GM12878 (cell line): ENCODE measurements at regions not wholly inside any gene's neighbourhood (a gene's known extent, or its start where the extent isn't known, plus 50 kb on each side); places are given as distances from the start of the nearest gene placed in this dataset.

ENCODE experiments used
- ATAC-seq: fragments of 200-7000 bp; cut with Tn5 transposase; 3 replicates; pipeline ENCODE4 v1.9.1; 2020; ENCODE audit warnings: mild to moderate bottlenecking, moderate library complexity
- BruUV-seq: library from RNA; stranded (reverse); fragments of 400-500 nt; replicated peaks from 2 replicates; lab custom pipeline; 2021; lab: Mats Ljungman, UMichigan
- CTCF ChIA-PET: fragments of 300-600 bp; sonication (Branson Sonifier 250); formaldehyde crosslinking; extraction: SDS; loops from one replicate; lab custom pipeline; 2021; ENCODE audit warnings: inconsistent platforms; lab: Yijun Ruan, JAX
- POLR2A ChIA-PET: fragments of 350-600 bp; formaldehyde crosslinking; extraction: SDS; loops from one replicate; lab custom pipeline; 2021; ENCODE audit warnings: inconsistent platforms; lab: Charles Lee
- RAD21 ChIA-PET: fragments of 300-600 bp; sonication (Branson Sonifier 250); formaldehyde crosslinking; loops from one replicate; lab custom pipeline; 2023; ENCODE audit warnings: antibody characterized with exemption; ENCODE audit not compliant: unreplicated experiment; lab: Charles Lee
- SMC1A ChIA-PET: fragments of 300-600 bp; sonication (Branson Sonifier 250); formaldehyde crosslinking; loops from one replicate; lab custom pipeline; 2023; ENCODE audit not compliant: unreplicated experiment, uncharacterized antibody; lab: Charles Lee
- DNase-seq: peaks from one replicate; pipeline ENCODE4 v3.0.0-alpha.2; 2011; ENCODE audit warnings: low read depth, low spot score
- FAIRE-seq: peaks from 3 replicates; lab custom pipeline; 2011; peaks lifted over from hg19 to GRCh38; lab: Jason Lieb, UNC
- H2AFZ ChIP-seq: 2 replicates; pipeline ENCODE4 v1.6.0; 2011; ENCODE audit warnings: low read depth, low read length, control low read depth; ENCODE audit not compliant: control insufficient read depth
- H3K27ac ChIP-seq: 2 replicates; pipeline ENCODE4 v1.5.1; 2011; ENCODE audit warnings: control low read depth; ENCODE audit not compliant: control insufficient read depth, insufficient read depth
- H3K27me3 ChIP-seq, 2 experiments: replicated peaks in 1 of 2; 2 replicates each; pipeline versions ENCODE4 v1.6.0 to v1.6.1; 2011; ENCODE audit warnings: low read length in 1 of 2; ENCODE audit not compliant: control insufficient read depth in 2 of 2, insufficient read depth in 2 of 2
- H3K36me3 ChIP-seq, 2 experiments: 2 replicates each; pipeline ENCODE4 v1.5.1; 2011; ENCODE audit warnings: low read length in 1 of 2; ENCODE audit not compliant: control insufficient read depth in 2 of 2, insufficient read depth in 2 of 2
- H3K4me1 ChIP-seq: 2 replicates; pipeline ENCODE4 v1.6.1; 2011; ENCODE audit warnings: mild to moderate bottlenecking, low read length, moderate library complexity, mixed read lengths; ENCODE audit not compliant: control insufficient read depth, insufficient read depth
- H3K4me2 ChIP-seq: 2 replicates; pipeline ENCODE4 v1.6.0; 2011; ENCODE audit warnings: control low read depth; ENCODE audit not compliant: control insufficient read depth, insufficient read depth
- H3K4me3 ChIP-seq: fragments of 200-600 bp; sonication (generic); 2 replicates; pipeline ENCODE4 v1.5.1; 2016
- H3K79me2 ChIP-seq: 2 replicates; pipeline ENCODE4 v1.6.0; 2011; ENCODE audit warnings: low read length; ENCODE audit not compliant: control insufficient read depth, insufficient read depth
- H3K9ac ChIP-seq: 2 replicates; pipeline ENCODE4 v1.8.0; 2011; ENCODE audit warnings: low read length, control low read depth, mixed read lengths; ENCODE audit not compliant: control insufficient read depth, insufficient read depth
- H3K9me3 ChIP-seq: replicated peaks from 3 replicates; pipeline ENCODE4 v1.5.1; 2011; ENCODE audit warnings: mild to moderate bottlenecking, low read length; ENCODE audit not compliant: control insufficient read depth, insufficient read depth
- H4K20me1 ChIP-seq: 2 replicates; pipeline ENCODE4 v1.6.0; 2011; ENCODE audit not compliant: control insufficient read depth, insufficient read depth
- BACH1 ChIP-seq: fragments of 450-650 bp; IDR thresholded peaks from 2 replicates; pipeline ENCODE4 v1.6.1; 2017; ENCODE audit warnings: mild to moderate bottlenecking, borderline replicate concordance
- CREB1 ChIP-seq: IDR thresholded peaks from 2 replicates; pipeline ENCODE4 v1.6.1; 2012; ENCODE audit warnings: low read depth, mild to moderate bottlenecking, inconsistent platforms
- CTCF ChIP-seq, 3 experiments: IDR thresholded peaks in 2 of 3; conservative IDR thresholded peaks in 1 of 3; 2 replicates each; pipeline ENCODE4 v1.5.1; 2011; ENCODE audit warnings: low read depth in 3 of 3, low read length in 3 of 3, mild to moderate bottlenecking in 3 of 3, control low read depth in 2 of 3, moderate library complexity in 2 of 3, inconsistent platforms in 1 of 3, mixed read lengths in 1 of 3; ENCODE audit not compliant: control insufficient read depth in 2 of 3, insufficient read depth in 1 of 3; ENCODE audit errors: extremely low read depth in 1 of 3
- MEF2A ChIP-seq: IDR thresholded peaks from 2 replicates; pipeline ENCODE4 v1.6.1; 2011; ENCODE audit warnings: low read depth, mild to moderate bottlenecking, low read length, moderate library complexity; ENCODE audit not compliant: insufficient read depth
- NR2F1 ChIP-seq: fragments of 450-650 bp; conservative IDR thresholded peaks from 2 replicates; pipeline ENCODE4 v1.6.1; 2017; ENCODE audit warnings: mild to moderate bottlenecking
- SKIL ChIP-seq: fragments of 450-650 bp; IDR thresholded peaks from 2 replicates; pipeline ENCODE4 v1.6.1; 2017; ENCODE audit warnings: mild to moderate bottlenecking, low read depth, inconsistent platforms; ENCODE audit not compliant: poor library complexity, severe bottlenecking
- SMAD5 ChIP-seq: IDR thresholded peaks from 2 replicates; pipeline ENCODE4 v1.6.1; 2016; ENCODE audit warnings: antibody characterized with exemption, low read depth
- SUPT20H ChIP-seq: IDR thresholded peaks from 2 replicates; pipeline ENCODE4 v1.6.1; 2011; ENCODE audit warnings: low read depth, mild to moderate bottlenecking, low read length, moderate library complexity, borderline replicate concordance; ENCODE audit not compliant: control insufficient read depth
- WGBS: methylation state at CpG from one replicate; pipeline ENCODE4 v1.1.6; 2016; ENCODE audit warnings: low lambda C conversion rate; ENCODE audit not compliant: insufficient replicate concordance, insufficient coverage; ENCODE audit errors: missing lambda C conversion rate; 5-methylcytosine and 5-hydroxymethylcytosine counted together
- in situ Hi-C: fragments of 300-500 bp; cut with MboI; formaldehyde crosslinking; loops from 9 replicates; pipeline ENCODE4 v1.14.3; 2018; ENCODE audit warnings: mixed read lengths
- intact Hi-C: fragments of 100-400 bp; cut with micrococcal nuclease; formaldehyde crosslinking; loops from one replicate; pipeline ENCODE4 v1.14.2; 2022; ENCODE audit not compliant: unreplicated experiment
- TF ChIP-seq, protein P1 (sequence below): fragments of 450-650 bp; IDR thresholded peaks from 2 replicates; pipeline ENCODE4 v1.6.1; 2018; ENCODE audit warnings: borderline replicate concordance, mild to moderate bottlenecking; ENCODE audit not compliant: partially characterized antibody

DNA sequence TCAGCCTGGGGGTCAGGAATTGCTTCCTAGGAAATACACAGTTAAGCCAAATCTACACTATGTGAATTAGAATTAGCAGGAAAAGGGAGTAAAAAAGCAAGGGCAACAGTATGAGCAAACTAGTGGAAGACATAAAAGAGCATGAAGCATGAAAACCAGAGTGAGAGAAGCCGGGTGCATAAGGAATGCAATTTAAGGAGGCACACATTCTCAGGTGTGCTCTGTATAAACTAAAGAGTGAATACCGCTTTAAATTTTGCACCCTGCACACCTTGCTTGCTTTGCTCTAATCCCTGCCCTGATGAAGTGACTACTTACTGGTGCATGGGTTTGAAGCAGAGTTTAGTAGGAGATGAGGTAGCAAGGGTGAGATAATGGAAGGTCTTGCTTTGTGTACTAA lies 65.7 kb upstream of the EPHA4 start:
- WGBS = 51% methylated on average over 2 of the region's 2 CpGs
- H3K27me3 ChIP-seq = no peaks in the 10 kb centered on the region
- H3K36me3 ChIP-seq = no peaks in the 10 kb centered on the region
- in situ Hi-C loops = no loop called here
- TF ChIP-seq BACH1 (no peak), SUPT20H (no peak), NR2F1 (no peak), SMAD5 (no peak), SKIL (no peak), MEF2A (no peak), CREB1 (no peak), CTCF (IDR thresholded peaks at IDR 0.05 in 2 of 3, conservative IDR thresholded peaks at IDR 0.05 in 1 of 3; ENCODE audit: control insufficient read depth in 2 of 3, extremely low read depth in 1 of 3, insufficient read depth in 1 of 3, low read depth in 3 of 3, low read length in 3 of 3) (no peak)
- TF ChIP-seq, protein P1, sequence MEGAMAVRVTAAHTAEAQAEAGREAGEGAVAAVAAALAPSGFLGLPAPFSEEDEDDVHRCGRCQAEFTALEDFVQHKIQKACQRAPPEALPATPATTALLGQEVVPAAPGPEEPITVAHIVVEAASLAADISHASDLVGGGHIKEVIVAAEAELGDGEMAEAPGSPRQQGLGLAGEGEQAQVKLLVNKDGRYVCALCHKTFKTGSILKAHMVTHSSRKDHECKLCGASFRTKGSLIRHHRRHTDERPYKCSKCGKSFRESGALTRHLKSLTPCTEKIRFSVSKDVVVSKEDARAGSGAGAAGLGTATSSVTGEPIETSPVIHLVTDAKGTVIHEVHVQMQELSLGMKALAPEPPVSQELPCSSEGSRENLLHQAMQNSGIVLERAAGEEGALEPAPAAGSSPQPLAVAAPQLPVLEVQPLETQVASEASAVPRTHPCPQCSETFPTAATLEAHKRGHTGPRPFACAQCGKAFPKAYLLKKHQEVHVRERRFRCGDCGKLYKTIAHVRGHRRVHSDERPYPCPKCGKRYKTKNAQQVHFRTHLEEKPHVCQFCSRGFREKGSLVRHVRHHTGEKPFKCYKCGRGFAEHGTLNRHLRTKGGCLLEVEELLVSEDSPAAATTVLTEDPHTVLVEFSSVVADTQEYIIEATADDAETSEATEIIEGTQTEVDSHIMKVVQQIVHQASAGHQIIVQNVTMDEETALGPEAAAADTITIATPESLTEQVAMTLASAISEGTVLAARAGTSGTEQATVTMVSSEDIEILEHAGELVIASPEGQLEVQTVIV = no peak
- ChIA-PET POLR2A (no interaction called here), SMC1A (no interaction called here), CTCF (no interaction called here), RAD21 (no interaction called here)
- intact Hi-C loops = no loop called here
- BruUV-seq = no TSS peak
- no peaks in the 10 kb centered on the region for H4K20me1 ChIP-seq
- no peak overlapping the region for H3K9ac ChIP-seq
- ATAC-seq (no peak), FAIRE-seq (no peak), DNase-seq (no peak)
- H3K9me3 ChIP-seq = no peaks in the 10 kb centered on the region
- no peak overlapping the region for H2AFZ ChIP-seq
- H3K4me1 ChIP-seq = no peaks in the 10 kb centered on the region
- no peak overlapping the region for H3K4me2 ChIP-seq
- H3K4me3 ChIP-seq = no peak overlapping the region
- no peaks in the 10 kb centered on the region for H3K79me2 ChIP-seq
- no peak overlapping the region for H3K27ac ChIP-seq
